Cardiac muscle cell (in vitro differentiated cells and primary cell): ENCODE measurements at regions not wholly inside any gene's neighbourhood (a gene's known extent, or its start where the extent isn't known, plus 50 kb on each side); places are given as distances from the start of the nearest gene placed in this dataset.

Source experiments
- DNase-seq, 2 donors: peaks; one replicate each; pipeline versions ENCODE4 v3.0.0 to v3.0.0-alpha.2; 2010 to 2017; ENCODE audit warnings: low read depth in 1 of 2, low spot score in 1 of 2
- H3K27ac ChIP-seq: fragments of 200-600 bp; sonication (generic); 2 replicates; pipeline ENCODE4 v1.5.1; 2016
- H3K27me3 ChIP-seq: fragments of 200-600 bp; sonication (generic); 2 replicates; pipeline ENCODE4 v1.6.0; 2016; ENCODE audit warnings: control low read depth
- H3K36me3 ChIP-seq: fragments of 200-600 bp; sonication (generic); 2 replicates; pipeline ENCODE4 v1.5.1; 2016; ENCODE audit warnings: control low read depth
- H3K4me1 ChIP-seq: fragments of 200-600 bp; sonication (generic); 2 replicates; pipeline ENCODE4 v1.8.1; 2017; ENCODE audit warnings: low read depth, mild to moderate bottlenecking, mixed run types
- H3K4me3 ChIP-seq: fragments of 200-600 bp; sonication (generic); 2 replicates; pipeline ENCODE4 v1.5.1; 2016; ENCODE audit warnings: mild to moderate bottlenecking
- H3K9me3 ChIP-seq: fragments of 200-600 bp; sonication (generic); 2 replicates; pipeline ENCODE4 v1.5.1; 2017; ENCODE audit warnings: low read depth, mild to moderate bottlenecking, control low read depth
- TF ChIP-seq, protein P1 (sequence below): IDR thresholded peaks from 2 replicates; pipeline ENCODE4 v1.5.1; 2012; ENCODE audit warnings: low read depth, mild to moderate bottlenecking, low read length

DNA sequence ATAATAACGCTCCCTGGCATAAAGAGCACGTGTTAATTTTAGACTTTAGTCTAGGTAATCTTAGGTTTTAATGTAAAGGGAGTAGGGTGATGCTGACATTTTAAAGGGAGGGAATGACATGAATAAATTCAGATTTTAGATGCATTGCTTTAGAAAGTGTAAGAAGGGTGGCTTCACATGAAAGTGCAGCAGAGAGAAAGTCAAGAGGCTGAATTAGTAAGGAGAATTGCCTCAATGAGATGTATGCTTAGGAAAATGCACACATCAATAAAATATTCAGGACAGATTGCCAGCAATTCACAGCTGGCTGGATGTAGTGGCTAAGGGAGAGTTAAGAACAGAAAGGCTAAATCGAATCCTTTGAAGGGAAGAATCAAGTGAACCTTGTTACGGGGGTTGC lies 165.5 kb upstream of the CDH19 start:
- Histone ChIP-seq H3K4me3 (no peak overlapping the region), H3K4me1 (no peaks in the 10 kb centered on the region), H3K9me3 (no peaks in the 10 kb centered on the region), H3K27me3 (no peaks in the 10 kb centered on the region), H3K27ac (no peak overlapping the region), H3K36me3 (no peaks in the 10 kb centered on the region)
- no peak for DNase-seq
- TF ChIP-seq, protein P1, sequence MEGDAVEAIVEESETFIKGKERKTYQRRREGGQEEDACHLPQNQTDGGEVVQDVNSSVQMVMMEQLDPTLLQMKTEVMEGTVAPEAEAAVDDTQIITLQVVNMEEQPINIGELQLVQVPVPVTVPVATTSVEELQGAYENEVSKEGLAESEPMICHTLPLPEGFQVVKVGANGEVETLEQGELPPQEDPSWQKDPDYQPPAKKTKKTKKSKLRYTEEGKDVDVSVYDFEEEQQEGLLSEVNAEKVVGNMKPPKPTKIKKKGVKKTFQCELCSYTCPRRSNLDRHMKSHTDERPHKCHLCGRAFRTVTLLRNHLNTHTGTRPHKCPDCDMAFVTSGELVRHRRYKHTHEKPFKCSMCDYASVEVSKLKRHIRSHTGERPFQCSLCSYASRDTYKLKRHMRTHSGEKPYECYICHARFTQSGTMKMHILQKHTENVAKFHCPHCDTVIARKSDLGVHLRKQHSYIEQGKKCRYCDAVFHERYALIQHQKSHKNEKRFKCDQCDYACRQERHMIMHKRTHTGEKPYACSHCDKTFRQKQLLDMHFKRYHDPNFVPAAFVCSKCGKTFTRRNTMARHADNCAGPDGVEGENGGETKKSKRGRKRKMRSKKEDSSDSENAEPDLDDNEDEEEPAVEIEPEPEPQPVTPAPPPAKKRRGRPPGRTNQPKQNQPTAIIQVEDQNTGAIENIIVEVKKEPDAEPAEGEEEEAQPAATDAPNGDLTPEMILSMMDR, result no peak

DNA sequence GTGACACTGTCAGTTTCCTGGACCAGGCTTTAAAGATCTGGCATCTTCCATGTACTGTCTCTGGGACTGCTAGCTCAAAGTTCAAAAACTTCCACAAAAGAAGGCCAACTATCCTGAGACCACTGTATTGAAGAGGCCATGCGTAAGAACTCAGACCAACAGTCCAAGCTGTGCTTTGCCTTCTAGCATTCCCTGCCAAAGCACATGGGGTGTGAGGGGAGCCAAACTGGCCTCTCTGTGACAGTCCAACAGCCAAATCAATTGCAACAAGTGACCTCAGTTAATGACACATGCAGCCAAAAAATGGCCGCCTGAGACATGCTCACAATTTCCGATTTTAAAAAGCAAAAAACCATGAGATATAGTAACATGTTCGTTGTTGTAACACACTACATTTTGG lies 160.3 kb upstream of the CDH19 start:
- Histone ChIP-seq H3K27me3 (no peaks in the 10 kb centered on the region), H3K27ac (no peak overlapping the region), H3K9me3 (no peaks in the 10 kb centered on the region), H3K4me1 (no peaks in the 10 kb centered on the region), H3K36me3 (no peaks in the 10 kb centered on the region), H3K4me3 (no peak overlapping the region)
- TF ChIP-seq, protein P1, result no peak
- no peak for DNase-seq

DNA sequence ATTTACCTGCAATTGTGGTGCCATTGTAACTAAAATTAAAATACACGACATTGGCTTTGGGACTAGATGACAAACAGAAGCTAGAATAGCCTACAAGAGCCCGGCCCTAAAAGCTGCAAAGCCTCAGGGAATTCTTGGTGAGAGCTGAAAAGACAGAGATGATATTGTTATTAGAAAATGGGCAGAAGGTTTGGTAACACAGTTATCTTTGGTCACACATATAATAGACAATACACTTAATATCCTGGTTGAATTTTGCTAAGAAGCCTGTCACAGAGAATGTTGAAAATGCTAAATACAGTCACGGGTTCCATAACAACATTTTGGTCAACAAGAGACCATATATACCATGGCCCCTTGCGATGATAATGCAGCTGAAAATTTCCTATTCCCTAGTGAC lies 157.3 kb upstream of the CDH19 start:
- no peaks in the 10 kb centered on the region for H3K4me1 ChIP-seq
- H3K27me3 ChIP-seq, result no peaks in the 10 kb centered on the region
- H3K9me3 ChIP-seq, result no peaks in the 10 kb centered on the region
- H3K27ac ChIP-seq, result no peak overlapping the region
- TF ChIP-seq, protein P1, result no peak
- H3K36me3 ChIP-seq, result no peaks in the 10 kb centered on the region
- H3K4me3 ChIP-seq, result no peak overlapping the region
- DNase-seq, result no peak

DNA sequence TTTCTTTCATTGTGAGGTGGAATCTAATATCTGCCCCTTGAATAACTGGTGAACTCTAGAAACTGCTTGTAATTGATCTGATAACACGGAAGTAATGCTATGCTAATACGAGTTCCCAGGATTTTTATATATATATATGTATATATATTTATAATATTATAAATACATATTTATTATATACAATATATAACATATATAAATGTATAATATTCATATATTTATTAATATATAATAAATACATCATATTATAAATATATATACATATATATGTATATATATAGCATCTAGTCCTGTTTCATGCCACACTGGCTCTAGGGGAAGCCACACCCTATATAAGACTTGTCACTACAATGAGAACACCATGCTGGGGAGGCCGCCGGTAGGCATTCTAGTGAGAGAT lies 156.7 kb upstream of the CDH19 start:
- no peak for DNase-seq
- no peak overlapping the region for H3K4me3 ChIP-seq
- no peaks in the 10 kb centered on the region for H3K9me3 ChIP-seq
- no peaks in the 10 kb centered on the region for H3K27me3 ChIP-seq
- no peaks in the 10 kb centered on the region for H3K36me3 ChIP-seq
- TF ChIP-seq, protein P1, result no peak
- H3K4me1 ChIP-seq, result no peaks in the 10 kb centered on the region
- no peak overlapping the region for H3K27ac ChIP-seq

DNA sequence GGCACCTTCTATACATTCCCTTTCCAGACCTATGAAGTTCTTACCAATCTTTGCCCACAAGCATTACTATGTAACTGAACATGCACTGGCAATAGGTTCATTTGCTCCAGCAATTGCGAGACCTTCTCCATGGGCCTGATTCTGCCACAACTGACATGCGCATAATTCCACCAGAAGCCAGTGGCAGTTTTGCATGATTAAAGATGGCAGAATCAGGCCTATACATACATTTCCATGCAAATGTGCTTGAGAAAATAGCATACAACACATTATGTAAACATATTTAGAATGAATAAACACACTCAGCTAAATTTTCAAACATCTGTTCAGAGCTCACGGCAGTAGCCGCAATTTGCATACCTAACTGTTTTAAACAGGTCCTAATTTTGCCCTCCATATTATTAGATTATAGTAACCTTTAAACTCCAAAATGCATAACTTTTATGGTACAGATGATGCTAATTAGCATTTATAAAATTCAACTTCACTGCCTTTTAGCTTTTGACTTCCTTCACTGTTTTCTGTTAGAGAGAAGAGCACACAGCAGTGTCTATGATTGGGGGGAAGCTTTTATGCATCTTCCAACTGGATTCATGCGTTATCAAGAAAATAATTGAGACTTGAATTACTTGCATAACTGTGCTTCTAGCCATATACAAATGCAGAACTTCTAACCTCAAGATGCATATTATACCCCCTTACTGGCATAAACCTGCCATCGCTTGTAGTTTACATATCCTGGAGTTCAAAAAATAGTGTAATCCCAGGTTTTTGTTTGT lies 155.3 kb upstream of the CDH19 start:
- Histone ChIP-seq H3K4me3 (no peak overlapping the region), H3K4me1 (no peaks in the 10 kb centered on the region), H3K27ac (no peak overlapping the region), H3K36me3 (no peaks in the 10 kb centered on the region), H3K27me3 (no peaks in the 10 kb centered on the region), H3K9me3 (no peaks in the 10 kb centered on the region)
- TF ChIP-seq, protein P1, result no peak
- no peak for DNase-seq

DNA sequence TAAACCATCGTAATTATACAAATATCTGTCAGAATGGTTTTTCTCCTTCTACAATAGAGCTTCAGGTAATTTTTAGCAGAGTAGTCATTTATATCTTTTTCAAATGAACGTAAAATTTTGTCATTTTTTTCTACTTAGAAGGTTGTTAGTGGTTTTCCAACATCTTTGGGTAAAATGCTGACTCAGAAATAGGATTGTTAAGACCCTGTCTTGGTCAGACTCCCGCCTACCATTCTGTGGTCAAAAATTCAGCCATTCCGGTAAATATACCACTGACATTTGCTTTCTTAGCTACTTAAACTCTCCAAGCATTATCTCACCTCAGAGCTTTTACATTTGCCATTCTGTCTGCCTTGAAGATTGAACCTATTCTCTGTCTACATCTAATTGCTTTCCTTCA lies 154.1 kb upstream of the CDH19 start:
- Histone ChIP-seq H3K27me3 (no peaks in the 10 kb centered on the region), H3K9me3 (no peaks in the 10 kb centered on the region), H3K36me3 (no peaks in the 10 kb centered on the region), H3K4me3 (no peak overlapping the region), H3K4me1 (no peaks in the 10 kb centered on the region), H3K27ac (no peak overlapping the region)
- TF ChIP-seq, protein P1, result no peak
- no peak for DNase-seq
